Stimulated activated CD4-positive, alpha-beta T cell treated with anti-CD3 and anti-CD28 coated beads, Interleukin-15, amount 100 ng/mL, for 48 hours (primary cell): ENCODE measurements at regions not wholly inside any gene's neighbourhood (a gene's known extent, or its start where the extent isn't known, plus 50 kb on each side); places are given as distances from the start of the nearest gene placed in this dataset.

Experiments
- DNase-seq, 2 donors: peaks; one replicate each; pipeline ENCODE4 v3.0.0-alpha.2; 2020; ENCODE audit warnings: low read depth in 2 of 2

DNA sequence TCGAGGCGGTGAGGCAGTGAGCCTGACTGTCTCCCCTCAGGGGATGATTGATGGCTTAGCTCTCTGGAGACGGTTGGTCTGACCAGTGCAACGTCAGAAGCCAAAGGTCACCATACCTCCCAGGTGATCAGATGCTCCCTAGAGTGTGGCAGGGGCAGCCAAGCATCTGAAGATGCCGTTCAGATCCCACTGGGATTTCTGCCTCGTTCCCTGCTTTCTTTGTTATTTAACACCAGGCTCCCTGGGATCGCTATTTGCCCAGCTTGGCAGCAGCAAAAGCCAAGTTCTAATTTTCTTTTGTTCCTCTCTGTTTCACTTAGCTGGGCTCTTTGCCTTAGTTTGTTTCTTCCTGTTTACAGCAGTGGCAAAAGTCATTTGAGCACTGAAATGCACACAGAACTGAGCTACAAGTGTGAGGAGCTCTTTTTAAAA is 53.5 kb upstream of the SVIL start:
- no peak for DNase-seq

DNA sequence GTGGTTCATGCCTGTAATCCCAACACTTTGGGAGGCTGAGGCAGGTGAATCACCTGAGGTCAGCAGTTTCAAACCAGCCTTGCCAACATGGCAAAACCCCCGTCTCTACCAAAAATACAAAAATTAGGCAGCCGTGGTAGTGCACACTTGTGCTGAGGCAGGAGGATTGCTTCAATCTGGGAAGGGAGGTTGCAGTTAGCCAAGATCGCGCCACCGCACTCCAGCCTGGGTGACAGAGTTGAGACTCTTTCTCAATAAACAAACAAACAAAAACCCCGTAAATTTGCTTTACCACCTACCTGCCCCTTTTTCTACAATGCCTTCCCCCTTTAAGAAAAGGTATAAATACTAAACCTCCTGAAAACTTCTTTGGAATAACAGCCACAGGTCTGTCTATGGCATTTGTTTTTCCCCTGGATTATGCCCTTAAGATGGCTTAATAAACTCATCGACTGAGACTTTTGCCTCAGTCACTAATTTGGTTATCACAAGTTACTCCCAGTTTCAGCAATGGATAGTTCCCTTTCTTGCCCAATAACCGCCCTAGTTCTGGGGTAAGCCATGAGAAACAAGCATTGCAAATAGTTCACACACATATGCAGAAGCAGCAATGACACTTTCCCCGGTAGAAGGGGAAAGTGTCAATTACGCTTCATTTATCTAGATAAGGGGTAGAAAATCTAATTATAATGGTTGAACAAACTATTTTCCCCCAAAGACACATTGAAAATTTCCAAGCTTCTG is 52.8 kb upstream of the SVIL start:
- no peak for DNase-seq

DNA sequence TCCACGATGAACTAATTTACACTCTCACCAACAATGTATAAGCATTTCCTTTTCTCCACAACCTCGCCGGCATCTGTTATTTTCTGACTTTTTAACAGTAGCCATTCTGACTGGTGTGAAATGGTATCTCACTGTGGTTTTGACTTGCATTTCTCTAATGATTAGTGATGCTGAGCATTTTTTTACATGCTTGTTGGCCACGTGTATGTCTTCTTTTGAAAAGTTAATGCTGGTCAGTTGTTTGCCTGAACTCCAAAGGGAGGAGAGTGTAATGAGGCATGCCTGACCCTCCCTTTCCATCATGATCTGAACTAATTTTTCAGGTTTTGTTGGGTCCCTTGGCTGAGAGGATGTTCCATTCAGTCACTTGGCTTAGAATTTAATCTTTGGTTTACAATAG is 50.7 kb upstream of the SVIL start:
- DNase-seq: no peak
